ENCODE measurements at regions not wholly inside any gene's neighbourhood (a gene's known extent, or its start where the extent isn't known, plus 50 kb on each side); places are given as distances from the start of the nearest gene placed in this dataset.

GRCh38 chr4:144267084-144267483 lies 126.6 kb upstream of the GYPA start:
- TF ChIP-seq EZH2 (IDR thresholded peaks at IDR 0.05; ENCODE audit: low read depth, unreplicated experiment) (no peak), CTCF (conservative IDR thresholded peaks at IDR 0.05; ENCODE audit: low read depth in 2 of 2) (no peak), ZNF331 (CRISPR knock-in tag; IDR thresholded peaks at IDR 0.05; ENCODE audit: low read depth) (no peak), EZH2phosphoT487 (IDR thresholded peaks at IDR 0.05; ENCODE audit: unreplicated experiment) (no peak), POLR2AphosphoS5 (IDR thresholded peaks at IDR 0.05; ENCODE audit: low read depth) (no peak), REST (IDR thresholded peaks at IDR 0.05; ENCODE audit: unreplicated experiment) (no peak)
